Sigmoid colon (tissue), 6 donors: ENCODE measurements at regions not wholly inside any gene's neighbourhood (a gene's known extent, or its start where the extent isn't known, plus 50 kb on each side); places are given as distances from the start of the nearest gene placed in this dataset.

ENCODE experiments used
- DNase-seq: peaks from one replicate; pipeline ENCODE4 v3.0.0-alpha.2; 2019
- H3K27ac ChIP-seq, 4 donors: fragments of 200-600 bp; sonication (generic); one replicate each; pipeline ENCODE4 v1.5.1; 2016 to 2019; ENCODE audit warnings: mild to moderate bottlenecking in 1 of 4
- H3K27me3 ChIP-seq, 3 donors: fragments of 200-600 bp; sonication (generic); one replicate each; pipeline ENCODE4 v1.5.1; 2019; ENCODE audit warnings: mild to moderate bottlenecking in 1 of 3
- H3K36me3 ChIP-seq, 4 donors: fragments of 200-600 bp; sonication (generic); one replicate each; pipeline ENCODE4 v1.5.1; 2016 to 2019
- H3K4me1 ChIP-seq, 4 donors: fragments of 200-600 bp; sonication (generic); one replicate each; pipeline ENCODE4 v1.5.1; 2017 to 2019
- H3K4me3 ChIP-seq, 4 donors: fragments of 200-600 bp; sonication (generic); one replicate each; pipeline ENCODE4 v1.5.1; 2017 to 2019; ENCODE audit warnings: mild to moderate bottlenecking in 2 of 4, moderate library complexity in 1 of 4
- H3K9me3 ChIP-seq, 4 donors: fragments of 200-600 bp in 3 of 4; sonication (generic) in 3 of 4; one replicate each; pipeline versions ENCODE4 v1.5.1 to v1.6.1; 2013 to 2019
- EP300 ChIP-seq, 4 donors: sonication (generic); formaldehyde crosslinking; IDR thresholded peaks; one replicate each; pipeline ENCODE4 v1.6.1; 2017; ENCODE audit warnings: antibody characterized with exemption in 4 of 4
- POLR2A ChIP-seq, 2 donors: fragments of 450-650 bp; IDR thresholded peaks; one replicate each; pipeline ENCODE4 v1.6.1; 2016; ENCODE audit warnings: antibody characterized with exemption in 2 of 2, mild to moderate bottlenecking in 2 of 2, moderate library complexity in 2 of 2
- POLR2AphosphoS5 ChIP-seq, 4 donors: sonication (generic); formaldehyde crosslinking; IDR thresholded peaks; one replicate each; pipeline ENCODE4 v1.6.1; 2017; ENCODE audit warnings: antibody characterized with exemption in 4 of 4
- WGBS, 2 donors: extraction: QIAGEN DNeasy Blood & Tissue Kit; methylation state at CpG; one replicate each; pipeline ENCODE4 v1.1.7; 2013; 5-methylcytosine and 5-hydroxymethylcytosine counted together
- intact Hi-C: fragments of 100-400 bp; cut with DNase I; formaldehyde crosslinking; loops from one replicate; pipeline ENCODE4 v1.15.1; 2023
- TF ChIP-seq, protein P1 (sequence below), 4 experiments: fragments of 450-650 bp in 3 of 4; fragments of 200-600 bp in 1 of 4; IDR thresholded peaks; one replicate each; pipeline ENCODE4 v1.5.1; 2016 to 2019; ENCODE audit warnings: antibody characterized with exemption in 4 of 4, mild to moderate bottlenecking in 3 of 4, moderate library complexity in 2 of 4
- donor health status: healthy with polysubstance abuse.
- donor health status: healthy.

GRCh38 chr2:21519821-21520220 lies 396.1 kb downstream of the TDRD15 start:
- no peak for DNase-seq
- Histone ChIP-seq H3K9me3 (no peaks in the 10 kb centered on the region), H3K36me3 (no peaks in the 10 kb centered on the region), H3K27ac (no peak overlapping the region), H3K4me3 (no peak overlapping the region), H3K27me3 (no peaks in the 10 kb centered on the region), H3K4me1 (no peaks in the 10 kb centered on the region)
- TF ChIP-seq EP300 (IDR thresholded peaks at IDR 0.05) (no peak), POLR2A (IDR thresholded peaks at IDR 0.05) (no peak), POLR2AphosphoS5 (IDR thresholded peaks at IDR 0.05) (no peak)
- TF ChIP-seq, protein P1, sequence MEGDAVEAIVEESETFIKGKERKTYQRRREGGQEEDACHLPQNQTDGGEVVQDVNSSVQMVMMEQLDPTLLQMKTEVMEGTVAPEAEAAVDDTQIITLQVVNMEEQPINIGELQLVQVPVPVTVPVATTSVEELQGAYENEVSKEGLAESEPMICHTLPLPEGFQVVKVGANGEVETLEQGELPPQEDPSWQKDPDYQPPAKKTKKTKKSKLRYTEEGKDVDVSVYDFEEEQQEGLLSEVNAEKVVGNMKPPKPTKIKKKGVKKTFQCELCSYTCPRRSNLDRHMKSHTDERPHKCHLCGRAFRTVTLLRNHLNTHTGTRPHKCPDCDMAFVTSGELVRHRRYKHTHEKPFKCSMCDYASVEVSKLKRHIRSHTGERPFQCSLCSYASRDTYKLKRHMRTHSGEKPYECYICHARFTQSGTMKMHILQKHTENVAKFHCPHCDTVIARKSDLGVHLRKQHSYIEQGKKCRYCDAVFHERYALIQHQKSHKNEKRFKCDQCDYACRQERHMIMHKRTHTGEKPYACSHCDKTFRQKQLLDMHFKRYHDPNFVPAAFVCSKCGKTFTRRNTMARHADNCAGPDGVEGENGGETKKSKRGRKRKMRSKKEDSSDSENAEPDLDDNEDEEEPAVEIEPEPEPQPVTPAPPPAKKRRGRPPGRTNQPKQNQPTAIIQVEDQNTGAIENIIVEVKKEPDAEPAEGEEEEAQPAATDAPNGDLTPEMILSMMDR (IDR thresholded peaks at IDR 0.05), result no peak
- intact Hi-C loops, result no loop called here
- 64 to 79% methylated on average over 4 of the region's 4 CpGs for WGBS, 2 donors

DNA sequence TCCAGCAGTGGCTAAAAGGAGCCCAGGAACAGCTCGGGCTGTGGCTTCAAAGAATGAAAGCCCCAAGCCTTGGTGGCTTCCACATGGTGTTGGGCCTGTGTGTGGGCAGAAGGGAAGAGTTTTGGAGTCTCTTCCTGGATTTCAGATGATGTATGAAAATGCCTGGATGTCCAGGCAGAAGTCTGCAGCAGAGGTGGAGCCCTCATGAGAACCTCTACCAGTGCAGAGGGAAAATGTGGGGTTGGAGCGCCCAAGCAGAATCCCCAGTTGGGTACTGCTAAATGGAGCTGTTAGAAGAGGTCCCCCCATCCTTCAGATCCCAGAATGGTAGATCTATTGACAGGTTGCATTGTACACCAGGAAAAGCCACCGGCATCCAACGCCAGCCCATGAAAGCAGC lies 412.1 kb downstream of the TDRD15 start:
- Histone ChIP-seq H3K4me3 (no peak overlapping the region), H3K9me3 (peaks cover 0 to 12% (median 0%) of the 10 kb centered on the region in 4 donors), H3K36me3 (no peaks in the 10 kb centered on the region), H3K27me3 (no peaks in the 10 kb centered on the region), H3K27ac (no peak overlapping the region), H3K4me1 (peaks cover 0 to 4% (median 0%) of the 10 kb centered on the region in 4 donors)
- 64 to 69% methylated on average over 4 of the region's 4 CpGs for WGBS, 2 donors
- DNase-seq, result no peak
- intact Hi-C loops, result no loop called here
- TF ChIP-seq EP300 (IDR thresholded peaks at IDR 0.05) (no peak), POLR2AphosphoS5 (IDR thresholded peaks at IDR 0.05) (no peak), POLR2A (IDR thresholded peaks at IDR 0.05) (no peak)
- TF ChIP-seq, protein P1 (IDR thresholded peaks at IDR 0.05), result no peak

DNA sequence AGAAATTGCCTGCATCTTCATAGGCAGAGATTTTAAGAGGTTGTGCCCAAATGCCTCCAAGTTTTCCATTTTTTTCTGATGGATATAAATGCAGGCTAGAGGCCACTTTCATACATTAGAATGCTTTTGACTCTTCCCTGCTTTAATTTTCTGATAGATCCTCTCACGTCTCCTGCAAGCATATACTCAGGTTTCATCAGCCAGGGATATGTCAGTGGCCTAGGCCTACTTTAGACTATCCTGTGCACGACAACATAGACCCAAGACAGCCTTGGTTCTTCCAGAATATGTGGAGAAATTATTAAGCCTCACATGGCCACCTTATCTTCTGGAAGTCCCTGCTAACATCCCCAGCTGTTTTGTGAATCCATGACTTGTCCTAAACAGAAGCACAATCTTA lies 415.9 kb downstream of the TDRD15 start:
- no peak for DNase-seq
- Histone ChIP-seq H3K27me3 (no peaks in the 10 kb centered on the region), H3K36me3 (no peaks in the 10 kb centered on the region), H3K4me1 (peaks cover 0 to 5% (median 0%) of the 10 kb centered on the region in 4 donors), H3K9me3 (peaks cover 0 to 10% (median 0%) of the 10 kb centered on the region in 4 donors), H3K4me3 (no peak overlapping the region), H3K27ac (no peak overlapping the region)
- intact Hi-C loops, result no loop called here
- TF ChIP-seq EP300 (IDR thresholded peaks at IDR 0.05), result no peak
- TF ChIP-seq POLR2AphosphoS5 (IDR thresholded peaks at IDR 0.05), result no peak
- TF ChIP-seq, protein P1 (IDR thresholded peaks at IDR 0.05), result no peak
- TF ChIP-seq POLR2A (IDR thresholded peaks at IDR 0.05), result no peak
- WGBS, 2 donors, result 68 to 77% methylated on average over 2 of the region's 2 CpGs

DNA sequence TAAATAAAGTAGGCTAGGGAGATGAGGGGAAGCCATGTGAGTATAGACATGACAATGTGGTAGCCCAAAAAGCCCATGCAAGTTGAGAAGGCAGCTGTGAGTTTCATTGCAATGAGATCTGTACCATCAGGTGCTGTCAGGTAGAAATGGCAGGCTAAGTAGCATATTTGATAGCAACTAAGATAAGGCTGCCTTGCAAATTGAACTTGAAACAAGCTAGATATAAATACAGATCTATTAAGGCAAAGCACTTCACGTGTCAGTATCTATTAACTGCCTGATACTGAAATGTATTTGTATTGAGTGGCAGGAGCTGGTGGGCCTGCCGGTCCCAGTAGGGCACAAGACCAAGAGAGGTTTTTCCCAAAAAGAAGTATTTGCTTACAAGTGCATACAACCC lies 419.9 kb downstream of the TDRD15 start:
- Histone ChIP-seq H3K9me3 (no peaks in the 10 kb centered on the region), H3K36me3 (no peaks in the 10 kb centered on the region), H3K27ac (no peak overlapping the region), H3K4me3 (no peak overlapping the region), H3K4me1 (peaks cover 0 to 5% (median 0%) of the 10 kb centered on the region in 4 donors), H3K27me3 (no peaks in the 10 kb centered on the region)
- 75 to 81% methylated on average over 2 of the region's 2 CpGs for WGBS, 2 donors
- TF ChIP-seq EP300 (IDR thresholded peaks at IDR 0.05) (no peak), POLR2A (IDR thresholded peaks at IDR 0.05) (no peak), POLR2AphosphoS5 (IDR thresholded peaks at IDR 0.05) (no peak)
- TF ChIP-seq, protein P1 (IDR thresholded peaks at IDR 0.05), result no peak
- DNase-seq, result no peak
- intact Hi-C loops, result no loop called here

DNA sequence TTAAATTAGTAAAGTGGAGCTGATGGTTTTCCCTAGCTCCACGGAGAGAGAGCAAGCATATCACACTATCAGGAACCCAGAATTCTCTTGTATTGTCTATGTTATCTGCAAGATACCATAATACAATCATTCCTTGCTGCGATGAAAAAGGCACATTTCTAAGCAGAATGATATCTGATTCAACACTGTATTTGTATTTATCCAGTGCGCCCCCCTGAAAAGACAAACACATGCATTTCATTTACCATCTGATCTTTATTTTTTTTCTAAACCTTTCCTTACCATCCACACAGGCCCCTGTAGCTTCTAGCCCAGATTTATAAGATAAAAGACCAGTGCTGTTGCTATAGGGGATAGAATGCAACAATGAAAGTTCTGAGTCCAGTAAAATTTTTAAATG lies 420.6 kb downstream of the TDRD15 start:
- no peak for DNase-seq
- Histone ChIP-seq H3K9me3 (no peaks in the 10 kb centered on the region), H3K4me3 (no peak overlapping the region), H3K36me3 (no peaks in the 10 kb centered on the region), H3K4me1 (peaks cover 0 to 5% (median 0%) of the 10 kb centered on the region in 4 donors), H3K27ac (no peak overlapping the region), H3K27me3 (no peaks in the 10 kb centered on the region)
- TF ChIP-seq POLR2AphosphoS5 (IDR thresholded peaks at IDR 0.05), result no peak
- TF ChIP-seq, protein P1 (IDR thresholded peaks at IDR 0.05), result no peak
- TF ChIP-seq EP300 (IDR thresholded peaks at IDR 0.05), result no peak
- no peak for TF ChIP-seq POLR2A (IDR thresholded peaks at IDR 0.05)
- intact Hi-C loops, result no loop called here
- WGBS, 2 donors, result 64 to 83% methylated on average over 3 of the region's 3 CpGs
